PC-3 (cell line): ENCODE measurements at regions not wholly inside any gene's neighbourhood (a gene's known extent, or its start where the extent isn't known, plus 50 kb on each side); places are given as distances from the start of the nearest gene placed in this dataset.

Experiments
- EZH2 ChIP-seq: fragments of 300-600 bp; sonication (generic); IDR thresholded peaks from one replicate; pipeline ENCODE4 v1.6.1; 2017; ENCODE audit warnings: antibody characterized with exemption, mild to moderate bottlenecking, low read length; ENCODE audit not compliant: unreplicated experiment
- TF ChIP-seq, protein P1 (sequence below): fragments of 300-600 bp; sonication (generic); conservative IDR thresholded peaks from 2 replicates; pipeline ENCODE4 v1.5.1; 2017; ENCODE audit warnings: antibody characterized with exemption, low read depth, mild to moderate bottlenecking, low read length

GRCh38 chr5:84546686-84547085 is 162.0 kb upstream of the EDIL3 start:
- TF ChIP-seq, protein P1, sequence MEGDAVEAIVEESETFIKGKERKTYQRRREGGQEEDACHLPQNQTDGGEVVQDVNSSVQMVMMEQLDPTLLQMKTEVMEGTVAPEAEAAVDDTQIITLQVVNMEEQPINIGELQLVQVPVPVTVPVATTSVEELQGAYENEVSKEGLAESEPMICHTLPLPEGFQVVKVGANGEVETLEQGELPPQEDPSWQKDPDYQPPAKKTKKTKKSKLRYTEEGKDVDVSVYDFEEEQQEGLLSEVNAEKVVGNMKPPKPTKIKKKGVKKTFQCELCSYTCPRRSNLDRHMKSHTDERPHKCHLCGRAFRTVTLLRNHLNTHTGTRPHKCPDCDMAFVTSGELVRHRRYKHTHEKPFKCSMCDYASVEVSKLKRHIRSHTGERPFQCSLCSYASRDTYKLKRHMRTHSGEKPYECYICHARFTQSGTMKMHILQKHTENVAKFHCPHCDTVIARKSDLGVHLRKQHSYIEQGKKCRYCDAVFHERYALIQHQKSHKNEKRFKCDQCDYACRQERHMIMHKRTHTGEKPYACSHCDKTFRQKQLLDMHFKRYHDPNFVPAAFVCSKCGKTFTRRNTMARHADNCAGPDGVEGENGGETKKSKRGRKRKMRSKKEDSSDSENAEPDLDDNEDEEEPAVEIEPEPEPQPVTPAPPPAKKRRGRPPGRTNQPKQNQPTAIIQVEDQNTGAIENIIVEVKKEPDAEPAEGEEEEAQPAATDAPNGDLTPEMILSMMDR: no peak
- no peak for TF ChIP-seq EZH2
